HG03354 (cell line): ENCODE measurements at regions not wholly inside any gene's neighbourhood (a gene's known extent, or its start where the extent isn't known, plus 50 kb on each side); places are given as distances from the start of the nearest gene placed in this dataset.
"Not testable (repeated sequence)": the region's sequence is repeated elsewhere in the genome, so short reads cannot be mapped to it uniquely, and the experiment has no call there.

ENCODE experiments used
- ATAC-seq: cut with Tn5 transposase; IDR thresholded peaks from one replicate; pipeline ENCODE4 v1.9.1; 2021; ENCODE audit warnings: mild to moderate bottlenecking; ENCODE audit not compliant: unreplicated experiment, poor library complexity, severe bottlenecking

DNA sequence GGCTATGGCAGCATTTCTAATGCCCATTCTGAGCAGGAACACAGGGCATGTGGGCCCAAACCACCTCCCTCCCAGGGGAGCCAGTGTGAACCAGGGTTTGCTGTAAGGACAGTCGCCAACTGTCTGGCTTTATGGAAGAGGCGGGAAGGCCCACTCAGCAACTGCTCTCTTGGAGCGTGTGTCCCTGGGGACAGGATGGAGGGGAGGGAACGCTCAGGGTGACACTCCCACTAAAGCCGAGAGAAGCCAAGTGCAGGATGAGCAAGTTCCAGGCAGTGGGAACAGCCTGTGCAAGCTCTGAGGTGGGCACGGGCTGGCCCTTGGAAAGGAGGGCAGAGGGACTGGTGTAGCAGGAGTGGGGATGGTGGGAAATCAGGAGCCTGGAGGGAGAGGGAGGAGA is 233.0 kb upstream of the FRG2C start:
- ATAC-seq = not testable (repeated sequence)

DNA sequence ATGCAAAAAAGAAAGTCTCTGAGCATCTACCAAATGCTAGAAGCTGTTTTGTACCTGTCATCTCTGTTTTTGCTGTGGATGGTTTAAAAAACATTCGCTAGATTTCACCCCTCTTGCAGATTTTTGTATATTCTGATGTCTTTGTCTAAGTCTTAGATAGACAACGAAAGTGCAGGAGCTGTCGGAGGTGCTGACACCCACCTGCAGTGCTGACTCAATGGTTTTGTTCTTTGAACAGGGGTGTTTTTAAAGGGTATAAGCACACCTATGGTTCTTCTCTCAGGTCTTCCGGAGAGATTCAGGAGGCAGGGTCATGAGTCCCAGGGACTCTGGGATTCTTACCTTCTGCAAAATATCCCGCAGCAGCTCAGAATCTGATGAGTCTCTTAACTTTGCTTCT is 231.7 kb upstream of the FRG2C start:
- not testable (repeated sequence) for ATAC-seq

DNA sequence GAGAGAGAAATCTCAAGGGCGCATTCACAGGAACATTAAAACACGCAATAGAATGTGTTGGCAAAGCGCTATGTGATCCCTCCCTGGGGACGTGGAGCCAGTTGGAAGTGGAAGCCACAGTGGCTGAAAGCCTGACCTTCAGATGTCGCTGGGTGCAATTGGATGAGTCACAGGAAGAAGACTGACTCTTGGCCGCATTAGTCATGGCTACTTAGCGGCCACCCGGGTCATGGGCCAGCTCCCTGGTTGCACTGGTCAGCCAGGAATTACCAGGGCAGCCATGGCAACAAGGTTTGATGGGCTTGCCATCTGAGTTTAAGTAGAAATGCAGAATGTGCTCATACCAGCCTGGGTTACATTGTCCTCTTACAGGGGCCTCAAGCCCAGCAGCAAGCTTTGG is 231.2 kb upstream of the FRG2C start:
- not testable (repeated sequence) for ATAC-seq

DNA sequence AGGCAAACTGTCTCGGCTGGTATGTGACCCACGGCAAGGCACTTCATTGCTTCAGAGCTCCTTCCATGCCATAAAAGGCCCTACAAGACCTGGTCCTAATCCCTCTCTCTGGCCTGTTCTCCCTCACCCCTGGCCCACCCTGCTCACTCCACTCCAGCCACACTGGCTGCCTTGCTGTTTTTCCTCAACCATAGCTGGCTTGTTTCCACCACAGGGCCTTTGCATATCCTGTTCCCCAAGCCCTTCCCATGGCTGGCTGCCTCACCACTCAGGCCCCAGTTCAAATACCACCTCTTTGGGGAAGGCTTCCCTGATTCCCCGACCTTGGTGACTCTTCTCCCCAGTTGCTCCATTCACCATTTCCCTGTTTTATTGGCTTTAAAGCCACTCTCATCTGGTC is 230.8 kb upstream of the FRG2C start:
- not testable (repeated sequence) for ATAC-seq

DNA sequence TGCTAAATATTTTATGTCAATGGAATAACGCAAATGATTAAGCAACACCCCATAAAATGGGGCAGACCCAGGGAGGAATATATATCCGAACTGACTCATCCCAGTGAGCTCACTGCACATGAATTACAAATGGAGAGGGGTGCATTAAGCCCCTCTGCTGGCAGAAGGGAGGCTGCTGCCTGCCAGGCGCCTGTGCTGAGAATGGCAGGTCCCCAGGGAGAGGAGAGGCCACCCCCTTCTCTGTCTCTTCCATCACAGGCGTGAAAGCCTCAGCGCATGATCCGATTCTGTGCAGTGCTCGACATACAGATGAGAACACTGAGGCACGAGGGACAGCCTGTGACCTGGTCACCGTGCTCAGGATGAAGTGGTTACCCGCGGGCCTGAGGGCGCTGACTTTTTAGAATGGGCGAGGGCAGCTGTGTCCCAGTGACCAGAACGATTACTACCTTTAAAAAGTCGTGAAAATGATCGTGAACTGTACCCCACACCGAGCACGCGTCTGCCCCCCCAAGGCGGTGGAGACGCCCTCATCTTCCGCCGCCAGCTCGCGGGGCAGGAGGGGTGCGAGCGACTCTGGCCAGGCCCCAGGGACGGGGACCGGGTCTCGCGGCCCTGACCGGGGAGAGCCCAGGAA is 229.7 kb upstream of the FRG2C start:
- not testable (repeated sequence) for ATAC-seq

DNA sequence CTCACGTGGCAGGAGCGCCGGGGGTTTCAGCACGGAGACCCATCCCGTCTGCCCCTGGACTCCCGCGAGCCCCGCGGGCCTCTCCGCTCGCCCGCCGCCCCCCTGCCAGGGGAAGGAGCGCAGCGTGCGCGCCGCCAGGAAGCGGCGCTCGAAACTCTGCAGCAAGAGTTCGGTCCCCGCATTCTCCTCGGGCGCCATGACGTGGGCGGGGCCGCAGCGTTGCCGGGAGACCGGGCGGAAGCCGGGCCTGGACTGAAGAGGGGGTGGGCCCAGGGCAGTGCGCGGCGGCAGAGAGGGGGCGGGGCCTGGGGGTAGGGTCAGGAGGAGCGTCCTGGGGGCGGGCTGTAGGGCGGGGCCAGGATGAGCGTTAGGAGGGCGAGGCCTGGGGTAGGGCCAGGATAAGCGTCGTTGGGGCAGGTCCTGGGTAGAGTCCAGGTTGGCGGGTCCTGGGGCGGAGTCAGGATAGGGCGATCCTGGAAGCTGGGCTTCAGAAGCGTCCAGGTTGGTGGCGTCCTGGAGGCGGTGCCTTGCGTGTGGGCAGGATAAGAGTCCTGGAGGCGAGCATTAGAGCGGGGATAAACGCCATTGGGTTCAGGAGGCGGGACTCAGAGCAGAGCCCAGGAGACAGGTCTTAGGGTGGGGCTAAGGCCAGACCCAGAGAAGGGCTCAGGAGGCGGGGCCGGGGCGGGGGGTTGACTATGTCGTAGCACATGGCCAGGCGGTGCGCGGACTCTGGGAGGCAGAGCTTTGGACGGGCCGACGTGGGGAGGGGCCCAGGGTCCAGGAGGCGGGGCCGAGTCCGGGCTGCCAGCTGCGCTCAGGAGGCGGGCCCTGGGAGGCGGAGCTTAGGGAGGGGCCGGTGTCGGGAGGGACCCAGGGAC is 229.0 kb upstream of the FRG2C start:
- ATAC-seq = peak; percentile 98

DNA sequence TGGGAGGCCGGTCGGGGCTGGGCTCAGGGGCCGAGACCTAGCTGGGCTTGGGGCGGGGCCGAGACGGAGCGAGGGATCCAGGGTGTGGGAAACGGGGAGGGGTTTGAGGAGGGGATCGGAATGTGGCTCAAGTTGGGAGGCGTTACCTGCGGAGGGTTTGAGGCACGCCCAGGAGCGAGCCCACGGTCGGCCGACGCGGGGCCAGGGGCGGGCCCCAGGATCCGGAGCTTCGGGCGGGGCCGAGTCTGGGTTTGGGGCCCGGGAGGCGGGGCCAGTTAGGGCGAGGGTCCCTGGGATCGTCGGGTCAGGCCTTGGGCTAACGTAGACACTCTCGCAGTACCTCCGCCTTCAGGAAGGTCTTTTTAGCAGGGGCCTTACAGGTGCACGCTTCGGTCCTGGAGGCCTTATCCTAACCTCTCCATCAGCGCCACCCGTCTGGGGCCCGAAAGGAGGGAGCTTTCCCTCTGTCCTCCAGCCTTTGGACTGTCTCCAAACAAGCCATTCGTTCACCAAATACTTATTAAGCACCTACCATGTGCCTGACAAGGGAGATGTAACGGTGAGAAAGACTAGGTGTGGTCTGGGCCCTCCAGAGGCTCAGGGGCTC is 228.2 kb upstream of the FRG2C start:
- ATAC-seq = peak; percentile 31

DNA sequence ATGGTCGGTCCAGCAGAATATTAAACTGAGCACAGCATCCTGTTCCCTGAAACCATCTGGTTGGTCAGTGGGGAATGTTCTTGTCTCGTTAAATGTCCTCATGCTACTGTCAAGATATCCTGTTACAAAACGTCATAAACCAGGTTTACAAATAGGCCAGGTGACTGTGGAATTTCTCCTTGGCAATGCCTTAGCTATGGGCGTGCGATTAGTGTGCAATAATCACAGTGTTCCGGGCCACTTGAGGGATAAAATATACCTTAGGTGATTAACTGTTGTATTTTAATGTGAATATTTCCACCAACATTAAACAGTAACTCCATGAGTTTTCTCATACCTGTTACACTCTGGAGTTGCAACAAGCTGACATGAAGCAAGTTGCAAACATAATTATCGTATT is 223.1 kb upstream of the FRG2C start:
- not testable (repeated sequence) for ATAC-seq

DNA sequence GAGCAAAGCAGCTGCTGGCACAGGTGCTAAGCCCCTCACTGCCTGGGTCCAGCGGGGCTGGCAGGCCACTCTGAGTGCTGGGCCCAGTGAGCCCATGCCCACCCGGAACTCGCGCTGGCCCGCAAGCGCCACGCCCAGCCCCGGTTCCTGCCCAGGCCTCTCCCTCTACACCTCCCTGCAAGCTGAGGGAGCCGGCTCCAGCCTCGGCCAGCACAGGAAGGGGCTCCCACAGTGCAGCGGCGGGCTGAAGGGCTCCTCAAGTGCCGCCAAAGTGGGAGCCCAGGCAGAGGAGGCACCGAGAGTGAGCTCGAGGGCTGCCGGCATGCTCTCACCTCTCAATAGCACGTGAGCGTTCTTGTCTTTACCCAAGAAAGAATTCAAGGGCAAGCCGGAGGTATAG is 219.5 kb upstream of the FRG2C start:
- ATAC-seq = not testable (repeated sequence)

DNA sequence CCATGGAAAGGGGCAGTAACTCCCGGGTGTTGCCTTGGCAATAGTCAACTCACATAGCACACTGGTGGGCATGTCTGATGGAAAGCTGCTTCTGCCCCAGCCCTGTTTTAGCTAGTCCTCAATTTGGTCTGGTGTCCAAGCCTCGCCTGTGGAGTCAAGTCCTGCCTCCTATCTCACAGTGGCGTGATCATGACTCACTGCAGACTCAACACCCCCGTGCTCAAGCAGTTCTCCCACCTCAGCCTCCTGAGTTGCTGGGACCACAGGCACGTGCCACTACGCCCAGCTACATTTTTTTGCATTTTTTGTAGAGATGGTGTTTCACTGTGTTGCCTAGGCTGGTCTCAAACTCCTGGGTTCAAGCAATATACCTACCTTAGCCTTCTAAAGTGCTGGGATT is 218.9 kb upstream of the FRG2C start:
- not testable (repeated sequence) for ATAC-seq

DNA sequence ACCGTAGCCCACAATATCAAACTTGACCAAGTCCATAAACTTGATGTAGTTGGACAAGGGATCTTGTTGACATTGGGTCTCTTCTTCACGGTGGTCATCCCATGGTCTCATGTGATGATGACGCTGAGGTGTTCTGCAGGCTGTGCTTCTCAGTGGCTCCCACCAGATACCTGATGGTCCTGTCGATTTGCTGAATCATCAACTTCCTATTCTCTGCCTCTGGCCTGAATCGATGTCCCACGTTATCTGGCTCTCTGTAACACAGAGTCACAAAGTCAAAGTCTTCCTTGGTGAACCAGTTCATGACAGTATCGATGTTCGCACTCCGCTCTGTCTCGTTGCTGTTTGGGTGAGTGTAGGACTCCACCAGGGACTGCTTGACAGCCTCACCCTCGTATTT is 217.2 kb upstream of the FRG2C start:
- ATAC-seq = not testable (repeated sequence)

DNA sequence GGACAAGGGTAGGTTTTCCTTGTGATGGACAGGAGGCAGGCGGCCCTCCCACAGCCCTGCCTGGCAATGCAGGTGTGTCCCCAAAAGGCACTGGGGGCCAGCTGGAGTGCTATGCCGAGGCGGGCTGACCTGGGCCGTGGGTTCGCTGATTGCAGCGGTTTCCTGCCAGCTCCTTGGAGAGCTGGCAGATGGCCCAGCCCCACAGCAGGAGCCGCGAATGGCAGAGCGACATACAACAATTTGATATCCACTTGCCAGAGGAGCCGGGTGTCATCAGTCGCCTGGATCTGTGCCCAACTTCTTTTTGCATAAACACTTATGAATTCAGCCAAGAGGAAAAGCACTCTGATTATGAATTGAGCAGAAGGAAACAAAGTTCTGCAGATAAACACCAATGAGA is 210.8 kb upstream of the FRG2C start:
- not testable (repeated sequence) for ATAC-seq

DNA sequence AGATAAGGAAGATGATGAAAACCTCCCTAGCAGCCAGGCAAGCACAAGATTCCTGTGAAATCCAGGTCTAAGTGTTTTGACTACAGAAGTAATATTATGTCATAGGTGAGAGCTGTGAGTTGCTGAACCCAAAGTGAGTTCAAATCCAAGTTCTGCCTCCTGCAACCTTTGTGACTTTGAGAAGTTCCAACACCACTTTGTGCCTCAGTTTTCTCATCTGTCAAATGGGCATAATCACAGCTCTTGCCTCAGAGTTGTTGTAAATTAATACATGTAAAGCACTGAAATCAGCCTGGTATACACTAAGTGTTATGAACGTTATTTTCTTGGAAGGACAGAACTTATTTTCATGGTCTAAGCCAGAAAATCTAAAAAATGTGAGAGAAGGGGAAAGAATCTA is 210.3 kb upstream of the FRG2C start:
- not testable (repeated sequence) for ATAC-seq

DNA sequence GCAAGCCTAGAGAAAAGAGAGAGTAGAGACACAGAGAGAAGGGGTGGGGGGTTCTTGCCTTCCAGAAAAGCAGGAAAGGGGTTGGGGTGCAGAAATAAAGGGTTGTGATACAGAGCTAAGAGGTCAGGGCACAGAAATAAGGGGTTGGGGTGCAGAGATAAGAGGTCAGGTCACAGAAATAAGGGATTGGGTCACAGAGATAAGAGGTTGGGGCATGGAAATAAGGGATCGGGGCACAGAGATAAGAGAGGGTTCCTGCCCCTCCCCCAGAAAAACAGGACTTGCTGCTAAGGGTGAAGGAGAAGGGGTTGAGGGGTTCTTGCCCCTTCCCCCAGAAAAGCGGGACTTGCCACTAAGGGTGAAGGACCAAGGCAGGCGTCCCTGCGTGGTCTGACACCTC is 189.6 kb upstream of the FRG2C start:
- ATAC-seq = not testable (repeated sequence)

DNA sequence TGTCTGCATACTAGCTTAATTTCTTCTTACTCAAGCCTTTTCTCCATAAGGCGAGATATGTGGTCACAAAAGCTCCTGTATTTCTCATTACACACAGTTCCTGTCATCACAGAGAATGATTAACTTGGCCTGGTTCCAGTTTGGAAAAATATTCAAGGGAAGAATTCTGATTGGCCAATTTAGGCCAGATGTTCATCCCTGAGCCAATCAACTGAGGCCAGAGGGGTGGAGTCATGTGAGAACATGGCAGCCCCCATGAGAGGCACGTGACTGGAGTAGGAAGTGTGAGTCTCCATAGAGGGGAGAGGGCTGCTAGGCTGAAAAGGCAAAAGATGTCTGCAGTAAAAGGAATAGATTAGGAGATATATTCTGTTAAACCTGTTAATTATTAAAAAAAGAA is 167.5 kb upstream of the FRG2C start:
- not testable (repeated sequence) for ATAC-seq

DNA sequence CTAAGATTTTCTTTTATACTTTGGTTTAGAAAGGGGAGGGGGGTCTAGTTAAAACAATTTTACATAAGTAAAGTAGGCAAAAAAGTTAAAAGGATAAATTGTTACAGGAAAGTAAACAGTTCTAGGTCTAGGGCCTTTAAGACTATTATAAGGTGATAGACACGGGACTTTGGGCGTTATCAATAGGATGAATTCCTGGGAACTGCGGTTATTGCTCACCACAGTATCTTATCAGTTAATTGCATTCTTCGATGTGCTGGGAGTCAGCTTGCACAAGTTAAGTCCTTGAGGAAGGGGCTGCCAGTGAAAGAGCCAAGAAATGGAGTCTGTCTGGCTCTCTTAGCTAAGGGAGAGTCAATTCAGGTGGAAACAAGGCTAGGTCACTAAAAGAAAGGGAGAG is 163.8 kb upstream of the FRG2C start:
- ATAC-seq = not testable (repeated sequence)

DNA sequence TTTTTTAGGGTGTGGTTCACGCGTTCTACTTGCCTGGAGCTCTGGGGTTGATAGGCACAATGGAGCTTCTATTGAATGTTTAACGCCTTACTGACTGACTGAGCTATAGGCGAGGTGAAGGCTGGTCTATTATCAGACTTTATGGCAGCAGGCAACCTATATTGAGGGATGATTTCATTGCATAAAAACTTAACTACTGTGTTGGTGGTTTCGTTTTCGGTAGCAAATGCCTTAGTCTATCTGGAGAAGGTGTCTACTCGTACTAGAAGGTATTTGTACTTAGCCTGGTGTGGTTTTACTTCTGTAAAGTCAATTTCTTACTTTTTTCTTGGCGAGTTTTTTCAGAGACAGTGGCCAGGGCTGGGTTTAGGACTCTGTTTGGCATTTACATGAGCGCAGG is 162.0 kb upstream of the FRG2C start:
- ATAC-seq = not testable (repeated sequence)

DNA sequence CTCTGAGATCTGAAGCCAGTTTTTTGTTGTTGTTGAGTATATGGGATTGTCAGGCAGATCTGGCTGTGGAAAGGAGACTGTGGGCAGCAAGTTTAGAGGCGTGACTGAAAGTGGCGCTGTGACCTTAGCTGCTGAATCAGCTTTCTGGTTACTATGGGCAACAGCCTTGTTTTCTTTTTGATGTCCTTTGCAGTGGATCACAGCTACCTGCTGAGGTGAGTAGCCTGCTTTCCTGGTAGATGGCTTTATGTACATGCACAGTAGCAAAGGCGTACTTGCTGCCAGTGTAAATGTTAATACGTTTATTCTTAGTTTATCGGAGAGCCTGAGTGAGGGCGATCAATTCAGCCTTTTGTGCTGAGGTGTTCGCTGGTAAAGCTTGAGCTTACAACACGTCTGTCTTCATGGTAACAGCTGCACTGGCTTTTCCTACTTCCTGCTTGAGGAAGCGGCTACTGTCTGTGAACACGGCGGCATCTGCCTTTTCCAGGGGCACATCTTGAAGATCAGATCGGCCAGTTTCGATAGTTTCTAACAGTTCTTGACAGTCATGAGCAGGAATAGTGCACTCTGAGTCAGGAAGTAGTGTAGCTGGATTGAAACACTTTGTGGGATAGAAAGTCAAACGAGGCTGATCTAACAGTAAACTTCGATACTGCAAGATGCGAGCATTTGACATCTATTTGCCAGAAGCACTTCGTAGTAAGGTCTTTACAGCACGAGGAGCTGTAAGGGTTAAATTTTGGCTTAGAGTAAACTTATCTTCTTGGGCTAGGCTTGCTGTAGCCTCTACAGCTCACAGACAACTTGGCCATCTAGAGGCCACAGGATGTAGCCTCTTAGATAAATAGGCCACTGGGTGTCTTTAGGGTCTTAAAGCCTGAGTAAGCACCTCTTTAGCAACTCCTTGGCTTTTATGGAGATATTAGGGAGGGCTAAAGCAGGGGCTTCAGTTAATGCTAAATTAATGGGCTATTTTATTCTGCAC is 161.1 kb upstream of the FRG2C start:
- not testable (repeated sequence) for ATAC-seq

DNA sequence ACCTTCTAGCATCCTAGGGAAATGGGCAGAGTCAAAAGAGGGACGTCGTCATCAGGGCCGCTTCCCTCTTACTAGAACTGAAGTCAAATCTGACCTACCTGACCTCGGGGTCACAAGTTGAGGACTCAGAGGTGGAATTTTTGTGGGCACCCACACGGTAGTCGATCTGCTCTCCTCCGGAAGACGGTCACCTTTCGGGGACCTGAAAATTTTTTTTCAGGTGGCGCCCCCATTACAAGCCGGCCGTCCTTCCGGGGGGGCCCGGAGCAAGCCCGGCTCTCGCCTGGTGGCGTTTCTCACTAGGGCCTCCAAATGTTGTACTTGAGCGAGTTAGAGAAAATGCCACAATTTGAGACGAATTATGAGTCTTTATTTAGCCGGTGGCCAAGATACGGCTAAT is 157.5 kb upstream of the FRG2C start:
- ATAC-seq = no peak

DNA sequence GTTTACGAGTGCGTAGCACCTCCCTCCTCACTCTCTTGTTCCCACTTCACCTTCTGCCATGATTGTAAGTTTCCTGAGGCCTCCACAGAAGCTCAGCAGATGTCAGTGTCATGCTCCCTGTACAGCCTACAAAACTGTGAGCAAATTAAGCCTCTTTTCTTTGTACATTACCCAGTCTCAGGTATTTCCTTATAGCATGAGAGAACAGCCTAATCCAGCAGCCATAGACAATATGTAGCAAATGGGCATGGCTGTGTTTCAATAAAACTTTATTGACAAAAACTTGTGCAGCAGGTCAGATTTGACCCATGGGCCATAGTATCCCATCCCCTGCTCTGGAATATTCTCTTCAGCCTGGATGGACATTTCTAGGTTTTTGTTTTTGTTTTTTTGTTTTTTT is 156.2 kb upstream of the FRG2C start:
- not testable (repeated sequence) for ATAC-seq
